Osteoblast (primary cell): ENCODE measurements at regions not wholly inside any gene's neighbourhood (a gene's known extent, or its start where the extent isn't known, plus 50 kb on each side); places are given as distances from the start of the nearest gene placed in this dataset.

Experiments used
- DNase-seq: peaks from one replicate; pipeline ENCODE4 v3.0.0; 2011; ENCODE audit warnings: low spot score, mixed read lengths; ENCODE audit not compliant: insufficient read length; ENCODE audit errors: missing footprints
- H2AFZ ChIP-seq: 2 replicates; pipeline ENCODE4 v1.6.0; 2011; ENCODE audit warnings: mild to moderate bottlenecking, low read length
- H3K27ac ChIP-seq: 2 replicates; pipeline ENCODE4 v1.5.1; 2011; ENCODE audit warnings: mild to moderate bottlenecking, low read depth, low read length, moderate library complexity
- H3K27me3 ChIP-seq: 2 replicates; pipeline ENCODE4 v1.6.0; 2012; ENCODE audit warnings: mild to moderate bottlenecking, control low read depth, inconsistent platforms, low read length, moderate library complexity; ENCODE audit not compliant: insufficient read depth
- H3K36me3 ChIP-seq: 2 replicates; pipeline ENCODE4 v1.5.1; 2011; ENCODE audit warnings: mild to moderate bottlenecking, low read length, control low read depth, moderate library complexity; ENCODE audit not compliant: insufficient read depth
- H3K4me1 ChIP-seq: 2 replicates; pipeline ENCODE4 v1.5.1; 2011; ENCODE audit warnings: mild to moderate bottlenecking, low read length, control low read depth, moderate library complexity; ENCODE audit not compliant: insufficient read depth
- H3K4me2 ChIP-seq: 2 replicates; pipeline ENCODE4 v1.6.0; 2011; ENCODE audit warnings: mild to moderate bottlenecking, low read length; ENCODE audit not compliant: insufficient read depth
- H3K4me3 ChIP-seq: fragments of 200-600 bp; sonication (generic); 3 replicates; pipeline ENCODE4 v1.5.1; 2012; ENCODE audit warnings: mild to moderate bottlenecking, low read length, inconsistent platforms; ENCODE audit not compliant: insufficient read depth
- H3K79me2 ChIP-seq: 2 replicates; pipeline ENCODE4 v1.6.0; 2012; ENCODE audit warnings: mild to moderate bottlenecking, low read length, control low read depth, inconsistent platforms; ENCODE audit not compliant: insufficient read depth
- H3K9me3 ChIP-seq: 2 replicates; pipeline ENCODE4 v1.5.1; 2011; ENCODE audit warnings: low read depth, low read length, control low read depth
- H4K20me1 ChIP-seq: 2 replicates; pipeline ENCODE4 v1.6.0; 2012; ENCODE audit warnings: mild to moderate bottlenecking, low read length, control low read depth; ENCODE audit not compliant: insufficient read depth
- CTCF ChIP-seq: IDR thresholded peaks from 2 replicates; pipeline ENCODE4 v1.5.1; 2011; ENCODE audit warnings: mild to moderate bottlenecking, low read depth, low read length, moderate library complexity; ENCODE audit errors: extremely low read depth

- no peak overlapping the region for H3K4me3 ChIP-seq
- no peaks in the 10 kb centered on the region for H3K9me3 ChIP-seq
- no peak for TF ChIP-seq CTCF
- H3K4me2 ChIP-seq = no peak overlapping the region
- H2AFZ ChIP-seq = no peak overlapping the region
- no peaks in the 10 kb centered on the region for H4K20me1 ChIP-seq
- H3K4me1 ChIP-seq = no peaks in the 10 kb centered on the region
- no peaks in the 10 kb centered on the region for H3K27me3 ChIP-seq
- no peaks in the 10 kb centered on the region for H3K36me3 ChIP-seq
- H3K27ac ChIP-seq = no peak overlapping the region
- no peak for DNase-seq
- no peaks in the 10 kb centered on the region for H3K79me2 ChIP-seq
Measured at GRCh38 chr13:76620036-76620435, 266.2 kb downstream of the KCTD12 start.

- H3K79me2 ChIP-seq = no peaks in the 10 kb centered on the region
- no peaks in the 10 kb centered on the region for H3K4me1 ChIP-seq
- no peak overlapping the region for H3K27ac ChIP-seq
- no peaks in the 10 kb centered on the region for H3K36me3 ChIP-seq
- TF ChIP-seq CTCF = no peak
- H3K4me3 ChIP-seq = no peak overlapping the region
- no peaks in the 10 kb centered on the region for H3K9me3 ChIP-seq
- H3K27me3 ChIP-seq = no peaks in the 10 kb centered on the region
- DNase-seq = no peak
- H3K4me2 ChIP-seq = no peak overlapping the region
- H2AFZ ChIP-seq = no peak overlapping the region
- no peaks in the 10 kb centered on the region for H4K20me1 ChIP-seq
Measured at GRCh38 chr13:76619631-76620030, 266.6 kb downstream of the KCTD12 start.

GRCh38 chr13:76610819-76611415, 275.3 kb downstream of the KCTD12 start:
- no peak for DNase-seq
- H3K4me2 ChIP-seq = no peak overlapping the region

GRCh38 chr13:76609643-76610042, 276.6 kb downstream of the KCTD12 start:
- Histone ChIP-seq H3K27ac (no peak overlapping the region), H3K79me2 (no peaks in the 10 kb centered on the region)

More at GRCh38 chr13:76610819-76611415, 275.3 kb downstream of the KCTD12 start:
- Histone ChIP-seq H3K27me3 (no peaks in the 10 kb centered on the region), H4K20me1 (no peaks in the 10 kb centered on the region), H3K9me3 (no peaks in the 10 kb centered on the region), H3K36me3 (no peaks in the 10 kb centered on the region), H2AFZ (no peak overlapping the region), H3K4me1 (no peaks in the 10 kb centered on the region), H3K4me3 (no peak overlapping the region), H3K27ac (no peak overlapping the region), H3K79me2 (no peaks in the 10 kb centered on the region)
- no peak for TF ChIP-seq CTCF

More at GRCh38 chr13:76609643-76610042, 276.6 kb downstream of the KCTD12 start:
- DNase-seq = no peak
- H3K4me3 ChIP-seq = no peak overlapping the region
- no peak for TF ChIP-seq CTCF
- no peaks in the 10 kb centered on the region for H3K27me3 ChIP-seq
- no peaks in the 10 kb centered on the region for H3K36me3 ChIP-seq
- no peak overlapping the region for H2AFZ ChIP-seq
- H3K4me2 ChIP-seq = no peak overlapping the region
- no peaks in the 10 kb centered on the region for H3K9me3 ChIP-seq
- no peaks in the 10 kb centered on the region for H4K20me1 ChIP-seq
- no peaks in the 10 kb centered on the region for H3K4me1 ChIP-seq
